ENCODE measurements at regions not wholly inside any gene's neighbourhood (a gene's known extent, or its start where the extent isn't known, plus 50 kb on each side); places are given as distances from the start of the nearest gene placed in this dataset.

DNA sequence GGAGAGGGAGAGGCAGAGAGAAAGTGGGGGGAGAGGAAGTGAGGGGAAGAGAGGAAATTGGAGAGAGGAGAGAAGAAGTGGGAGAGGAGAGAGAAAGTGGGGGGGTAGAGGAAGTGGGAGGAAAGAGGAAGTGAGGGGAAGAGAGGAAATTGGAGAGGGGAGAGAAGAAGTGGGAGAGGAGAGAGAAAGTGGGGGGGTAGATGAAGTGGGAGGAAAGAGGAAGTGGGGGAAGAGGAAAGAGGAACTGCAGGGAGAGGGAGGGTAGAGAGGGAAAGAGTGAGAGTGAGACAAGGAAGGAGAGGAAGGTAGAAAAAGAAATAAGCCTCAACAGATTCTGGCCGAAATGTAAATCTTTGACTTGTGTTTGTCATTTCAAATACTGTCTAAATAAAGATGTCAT, 146.6 kb downstream of the KLF12 start:
- H3K36me3 ChIP-seq (replicated peaks; ENCODE audit: insufficient read depth, low read depth): no peaks in the 10 kb centered on the region
- H3K4me1 ChIP-seq (ENCODE audit: insufficient read depth): peaks cover 17% of the 10 kb centered on the region
- H3K9me3 ChIP-seq (ENCODE audit: low read depth): no peaks in the 10 kb centered on the region
- no peak overlapping the region for H3K4me3 ChIP-seq
- H4K20me1 ChIP-seq (ENCODE audit: insufficient read depth, poor library complexity, severe bottlenecking): no peaks in the 10 kb centered on the region
- H3K27ac ChIP-seq: no peak overlapping the region
- no peaks in the 10 kb centered on the region for H3K9me2 ChIP-seq (replicated peaks; ENCODE audit: insufficient read depth)
- 85% methylated on average over 1 of the region's 1 CpG for WGBS (ENCODE audit: low lambda C conversion rate, missing lambda C conversion rate)
- H3K79me2 ChIP-seq: no peaks in the 10 kb centered on the region
- H2AFZ ChIP-seq: no peak overlapping the region
- no peak overlapping the region for H3K4me2 ChIP-seq
- H3K27me3 ChIP-seq: no peaks in the 10 kb centered on the region
- TF ChIP-seq EZH2phosphoT487 (IDR thresholded peaks at IDR 0.05; ENCODE audit: low read depth, severe bottlenecking, unreplicated experiment) (no peak), EZH2 (IDR thresholded peaks at IDR 0.05; ENCODE audit: borderline replicate concordance) (no peak)
- TF ChIP-seq, protein P1, sequence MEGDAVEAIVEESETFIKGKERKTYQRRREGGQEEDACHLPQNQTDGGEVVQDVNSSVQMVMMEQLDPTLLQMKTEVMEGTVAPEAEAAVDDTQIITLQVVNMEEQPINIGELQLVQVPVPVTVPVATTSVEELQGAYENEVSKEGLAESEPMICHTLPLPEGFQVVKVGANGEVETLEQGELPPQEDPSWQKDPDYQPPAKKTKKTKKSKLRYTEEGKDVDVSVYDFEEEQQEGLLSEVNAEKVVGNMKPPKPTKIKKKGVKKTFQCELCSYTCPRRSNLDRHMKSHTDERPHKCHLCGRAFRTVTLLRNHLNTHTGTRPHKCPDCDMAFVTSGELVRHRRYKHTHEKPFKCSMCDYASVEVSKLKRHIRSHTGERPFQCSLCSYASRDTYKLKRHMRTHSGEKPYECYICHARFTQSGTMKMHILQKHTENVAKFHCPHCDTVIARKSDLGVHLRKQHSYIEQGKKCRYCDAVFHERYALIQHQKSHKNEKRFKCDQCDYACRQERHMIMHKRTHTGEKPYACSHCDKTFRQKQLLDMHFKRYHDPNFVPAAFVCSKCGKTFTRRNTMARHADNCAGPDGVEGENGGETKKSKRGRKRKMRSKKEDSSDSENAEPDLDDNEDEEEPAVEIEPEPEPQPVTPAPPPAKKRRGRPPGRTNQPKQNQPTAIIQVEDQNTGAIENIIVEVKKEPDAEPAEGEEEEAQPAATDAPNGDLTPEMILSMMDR (IDR thresholded peaks at IDR 0.05; ENCODE audit: poor library complexity): no peak
- DNase-seq (ENCODE audit: low spot score): no peak

DNA sequence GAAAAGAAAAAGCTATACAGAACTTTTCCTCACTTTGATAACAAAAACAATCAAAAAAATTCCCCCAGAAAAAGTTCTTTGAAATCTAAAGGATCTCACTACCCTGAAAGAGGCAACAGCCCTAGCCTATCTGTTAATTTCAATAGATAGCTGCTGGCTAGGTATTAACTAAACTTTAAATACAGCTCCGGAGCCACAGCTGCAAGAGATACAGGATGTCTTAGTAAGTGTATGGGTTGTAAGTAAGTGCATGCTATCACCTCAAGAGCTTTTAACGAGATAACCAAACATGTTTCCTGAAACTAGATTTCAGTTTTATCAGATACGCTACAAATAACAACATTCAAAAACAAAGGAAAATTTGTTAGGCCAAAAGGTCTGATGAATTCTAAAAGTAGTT, 148.4 kb downstream of the KLF12 start:
- H3K4me3 ChIP-seq: no peak overlapping the region
- 50% methylated on average over 3 of the region's 3 CpGs for whole genome bisulfite sequencing (ENCODE audit: low lambda C conversion rate, missing lambda C conversion rate)
- H2AFZ ChIP-seq: no peak overlapping the region
- H3K79me2 ChIP-seq: no peaks in the 10 kb centered on the region
- H3K9me2 ChIP-seq (replicated peaks; ENCODE audit: insufficient read depth): no peaks in the 10 kb centered on the region
- no peaks in the 10 kb centered on the region for H3K36me3 ChIP-seq (replicated peaks; ENCODE audit: insufficient read depth, low read depth)
- no peaks in the 10 kb centered on the region for H3K27me3 ChIP-seq
- H3K27ac ChIP-seq: no peak overlapping the region
- H3K4me1 ChIP-seq (ENCODE audit: insufficient read depth): peaks cover 17% of the 10 kb centered on the region
- TF ChIP-seq, protein P1 (IDR thresholded peaks at IDR 0.05; ENCODE audit: poor library complexity): no peak
- TF ChIP-seq EZH2phosphoT487 (IDR thresholded peaks at IDR 0.05; ENCODE audit: low read depth, severe bottlenecking, unreplicated experiment) (no peak), EZH2 (IDR thresholded peaks at IDR 0.05; ENCODE audit: borderline replicate concordance) (no peak)
- H4K20me1 ChIP-seq (ENCODE audit: insufficient read depth, poor library complexity, severe bottlenecking): no peaks in the 10 kb centered on the region
- no peaks in the 10 kb centered on the region for H3K9me3 ChIP-seq (ENCODE audit: low read depth)
- no peak overlapping the region for H3K4me2 ChIP-seq
- no peak for DNase-seq (ENCODE audit: low spot score)

DNA sequence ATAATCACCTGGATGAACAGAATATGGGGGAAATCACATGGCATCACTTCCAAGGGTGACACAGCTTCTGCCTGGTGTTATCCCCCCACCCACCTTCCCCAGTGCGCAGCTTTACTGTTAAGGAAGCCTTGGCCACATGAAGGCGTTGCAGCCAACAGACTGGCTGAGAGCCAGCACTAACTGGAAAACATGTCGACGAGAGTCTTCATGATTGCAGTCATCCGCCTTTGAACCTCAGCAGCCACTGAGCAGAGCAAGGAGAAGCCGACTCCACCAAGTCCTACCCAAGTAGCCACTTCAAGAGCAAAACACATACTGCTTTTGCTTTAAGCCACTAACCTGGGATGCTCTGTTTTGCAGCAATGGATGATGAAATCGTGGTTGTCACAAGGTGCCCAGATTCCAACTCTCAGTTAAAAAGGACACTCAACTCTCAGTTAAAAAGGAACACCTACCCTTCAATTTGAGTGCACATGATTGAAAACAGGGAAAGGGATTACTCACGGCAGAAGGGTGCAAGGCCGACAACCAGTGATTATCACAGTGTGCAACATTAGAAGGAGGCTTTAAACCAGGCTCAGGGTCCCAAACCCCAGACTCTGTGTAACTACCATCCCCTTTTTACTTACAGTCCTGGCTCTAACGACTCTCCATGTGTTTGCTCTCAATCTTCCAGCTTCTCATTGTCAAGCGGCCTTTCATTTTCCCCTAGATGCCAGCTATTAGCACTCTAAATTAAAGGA, 149.1 kb downstream of the KLF12 start:
- WGBS (ENCODE audit: low lambda C conversion rate, missing lambda C conversion rate): 67% methylated on average over 11 of the region's 11 CpGs
- DNase-seq (ENCODE audit: low spot score): no peak
- no peak overlapping the region for H3K27ac ChIP-seq
- peaks cover 17% of the 10 kb centered on the region for H3K4me1 ChIP-seq (ENCODE audit: insufficient read depth)
- no peak overlapping the region for H3K4me2 ChIP-seq
- H2AFZ ChIP-seq: no peak overlapping the region
- TF ChIP-seq, protein P1 (IDR thresholded peaks at IDR 0.05; ENCODE audit: poor library complexity): no peak
- TF ChIP-seq EZH2phosphoT487 (IDR thresholded peaks at IDR 0.05; ENCODE audit: low read depth, severe bottlenecking, unreplicated experiment): no peak
- no peak for TF ChIP-seq EZH2 (IDR thresholded peaks at IDR 0.05; ENCODE audit: borderline replicate concordance)
- H3K9me2 ChIP-seq (replicated peaks; ENCODE audit: insufficient read depth): no peaks in the 10 kb centered on the region
- H3K79me2 ChIP-seq: peaks cover 6% of the 10 kb centered on the region
- no peaks in the 10 kb centered on the region for H3K27me3 ChIP-seq
- H3K4me3 ChIP-seq: no peak overlapping the region
- H4K20me1 ChIP-seq (ENCODE audit: insufficient read depth, poor library complexity, severe bottlenecking): no peaks in the 10 kb centered on the region
- no peaks in the 10 kb centered on the region for H3K9me3 ChIP-seq (ENCODE audit: low read depth)
- no peaks in the 10 kb centered on the region for H3K36me3 ChIP-seq (replicated peaks; ENCODE audit: insufficient read depth, low read depth)

Measured in hepatocyte (in vitro differentiated cells).